ENCODE measurements at regions not wholly inside any gene's neighbourhood (a gene's known extent, or its start where the extent isn't known, plus 50 kb on each side); places are given as distances from the start of the nearest gene placed in this dataset.

GRCh38 chr21:15363921-15364320, 299.1 kb upstream of the NRIP1 start:
- no peak for TF ChIP-seq CTCF (IDR thresholded peaks at IDR 0.05)
- no peak for DNase-seq
- Mint-ChIP-seq H3K4me1 (peaks cover 38% of the 10 kb centered on the region), H3K4me3 (no peak overlapping the region), H3K9me3 (peaks cover 26% of the 10 kb centered on the region), H3K36me3 (ENCODE audit: low read depth) (peaks cover 8% of the 10 kb centered on the region), H3K27me3 (ENCODE audit: low read depth, poor library complexity) (no peaks in the 10 kb centered on the region), H3K27ac (no peak overlapping the region)

GRCh38 chr21:15365751-15366392, 301.1 kb upstream of the NRIP1 start:
- H3K36me3 Mint-ChIP-seq (ENCODE audit: low read depth), result peaks cover 12% of the 10 kb centered on the region
- no peak for TF ChIP-seq CTCF (IDR thresholded peaks at IDR 0.05)
- no peak overlapping the region for H3K27ac Mint-ChIP-seq
- peaks cover 25% of the 10 kb centered on the region for H3K4me1 Mint-ChIP-seq
- H3K4me3 Mint-ChIP-seq, result no peak overlapping the region
- DNase-seq, result no peak
- H3K9me3 Mint-ChIP-seq, result peaks cover 26% of the 10 kb centered on the region
- H3K27me3 Mint-ChIP-seq (ENCODE audit: low read depth, poor library complexity), result no peaks in the 10 kb centered on the region

DNA sequence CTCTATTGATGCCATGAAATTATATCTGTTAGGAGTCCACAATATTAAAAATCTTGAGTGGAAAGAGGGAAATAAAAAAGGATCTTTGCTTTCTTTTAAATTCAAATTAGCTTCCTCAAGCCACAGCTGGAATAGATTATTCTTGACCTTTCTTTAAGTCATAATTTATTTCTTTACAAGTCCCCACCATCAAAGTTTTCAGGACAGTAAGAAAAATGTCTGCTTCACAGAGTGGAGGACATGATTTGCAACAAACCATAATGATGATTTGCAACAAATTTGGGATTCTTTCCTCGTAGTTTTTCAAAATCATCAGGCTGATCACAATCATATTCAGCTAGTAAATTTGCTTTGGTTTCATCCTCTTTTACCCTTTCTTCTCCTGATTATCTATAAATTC, 301.8 kb upstream of the NRIP1 start:
- Mint-ChIP-seq H3K4me1 (peaks cover 25% of the 10 kb centered on the region), H3K27ac (peak overlapping the region; percentile 82), H3K36me3 (ENCODE audit: low read depth) (peaks cover 12% of the 10 kb centered on the region)

GRCh38 chr21:15367061-15367626, 302.3 kb upstream of the NRIP1 start:
- TF ChIP-seq CTCF (IDR thresholded peaks at IDR 0.05), result no peak
- no peaks in the 10 kb centered on the region for H3K27me3 Mint-ChIP-seq (ENCODE audit: low read depth, poor library complexity)
- H3K9me3 Mint-ChIP-seq, result peaks cover 26% of the 10 kb centered on the region
- no peak overlapping the region for H3K4me3 Mint-ChIP-seq
- DNase-seq, result no peak
- peaks cover 25% of the 10 kb centered on the region for H3K4me1 Mint-ChIP-seq
- peak overlapping the region; percentile 82 for H3K27ac Mint-ChIP-seq
- peaks cover 12% of the 10 kb centered on the region for H3K36me3 Mint-ChIP-seq (ENCODE audit: low read depth)

More for the DNA sequence above, 301.8 kb upstream of the NRIP1 start:
- no peaks in the 10 kb centered on the region for H3K27me3 Mint-ChIP-seq (ENCODE audit: low read depth, poor library complexity)
- H3K9me3 Mint-ChIP-seq, result peaks cover 26% of the 10 kb centered on the region
- no peak overlapping the region for H3K4me3 Mint-ChIP-seq
- TF ChIP-seq CTCF (IDR thresholded peaks at IDR 0.05), result no peak
- DNase-seq, result no peak

GRCh38 chr21:15370462-15370975, 305.7 kb upstream of the NRIP1 start:
- TF ChIP-seq CTCF (IDR thresholded peaks at IDR 0.05), result no peak
- Mint-ChIP-seq H3K9me3 (peaks cover 20% of the 10 kb centered on the region), H3K36me3 (ENCODE audit: low read depth) (peaks cover 15% of the 10 kb centered on the region), H3K4me3 (no peak overlapping the region), H3K27ac (no peak overlapping the region), H3K27me3 (ENCODE audit: low read depth, poor library complexity) (no peaks in the 10 kb centered on the region), H3K4me1 (peaks cover 25% of the 10 kb centered on the region)
- DNase-seq, result no peak

GRCh38 chr21:15373941-15374340, 309.1 kb upstream of the NRIP1 start:
- no peak for TF ChIP-seq CTCF (IDR thresholded peaks at IDR 0.05)
- Mint-ChIP-seq H3K36me3 (ENCODE audit: low read depth) (peaks cover 9% of the 10 kb centered on the region), H3K4me1 (peaks cover 7% of the 10 kb centered on the region), H3K27ac (no peak overlapping the region), H3K9me3 (peaks cover 16% of the 10 kb centered on the region), H3K27me3 (ENCODE audit: low read depth, poor library complexity) (no peaks in the 10 kb centered on the region), H3K4me3 (no peak overlapping the region)
- DNase-seq, result no peak

Measured in nephron progenitor cell (in vitro differentiated cells).